ENCODE measurements at regions not wholly inside any gene's neighbourhood (a gene's known extent, or its start where the extent isn't known, plus 50 kb on each side); places are given as distances from the start of the nearest gene placed in this dataset.

DNA sequence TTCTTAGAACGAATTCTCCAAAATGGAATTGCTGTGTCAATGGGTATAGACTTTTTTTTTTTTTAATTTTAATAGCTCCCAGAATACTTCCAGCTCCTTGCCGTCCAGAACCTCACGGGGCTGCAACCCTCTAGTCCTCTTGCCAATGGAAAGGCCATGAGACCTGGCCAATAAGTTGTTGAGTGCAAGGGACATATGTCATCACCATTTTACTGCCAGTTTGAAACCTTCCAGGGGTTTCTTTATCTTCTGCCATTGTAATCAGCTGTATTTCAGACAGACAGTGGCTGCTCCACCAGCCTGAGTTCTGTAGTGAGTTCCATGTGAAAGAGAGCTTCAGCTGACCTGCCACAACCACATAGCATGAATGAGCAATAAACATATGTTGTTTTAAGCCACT is 95.0 kb upstream of the PTPRG start:
- no peak for TF ChIP-seq EP300 (IDR thresholded peaks at IDR 0.05; ENCODE audit: low read depth)
- TF ChIP-seq, protein P1, sequence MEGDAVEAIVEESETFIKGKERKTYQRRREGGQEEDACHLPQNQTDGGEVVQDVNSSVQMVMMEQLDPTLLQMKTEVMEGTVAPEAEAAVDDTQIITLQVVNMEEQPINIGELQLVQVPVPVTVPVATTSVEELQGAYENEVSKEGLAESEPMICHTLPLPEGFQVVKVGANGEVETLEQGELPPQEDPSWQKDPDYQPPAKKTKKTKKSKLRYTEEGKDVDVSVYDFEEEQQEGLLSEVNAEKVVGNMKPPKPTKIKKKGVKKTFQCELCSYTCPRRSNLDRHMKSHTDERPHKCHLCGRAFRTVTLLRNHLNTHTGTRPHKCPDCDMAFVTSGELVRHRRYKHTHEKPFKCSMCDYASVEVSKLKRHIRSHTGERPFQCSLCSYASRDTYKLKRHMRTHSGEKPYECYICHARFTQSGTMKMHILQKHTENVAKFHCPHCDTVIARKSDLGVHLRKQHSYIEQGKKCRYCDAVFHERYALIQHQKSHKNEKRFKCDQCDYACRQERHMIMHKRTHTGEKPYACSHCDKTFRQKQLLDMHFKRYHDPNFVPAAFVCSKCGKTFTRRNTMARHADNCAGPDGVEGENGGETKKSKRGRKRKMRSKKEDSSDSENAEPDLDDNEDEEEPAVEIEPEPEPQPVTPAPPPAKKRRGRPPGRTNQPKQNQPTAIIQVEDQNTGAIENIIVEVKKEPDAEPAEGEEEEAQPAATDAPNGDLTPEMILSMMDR (IDR thresholded peaks at IDR 0.05): no peak
- no peak for TF ChIP-seq POLR2AphosphoS5 (IDR thresholded peaks at IDR 0.05)

Measured in transverse colon (tissue), 4 donors.